Ishikawa (cell line): ENCODE measurements at regions not wholly inside any gene's neighbourhood (a gene's known extent, or its start where the extent isn't known, plus 50 kb on each side); places are given as distances from the start of the nearest gene placed in this dataset.

Source experiments
- CEBPB ChIP-seq: IDR thresholded peaks from 2 replicates; pipeline ENCODE4 v1.6.1; 2012
- CREB1 ChIP-seq: IDR thresholded peaks from 2 replicates; pipeline ENCODE4 v1.6.1; 2012; ENCODE audit warnings: low read depth
- EGR1 ChIP-seq: IDR thresholded peaks from 2 replicates; pipeline ENCODE4 v1.6.1; 2012
- EP300 ChIP-seq: IDR thresholded peaks from 2 replicates; pipeline ENCODE4 v1.6.1; 2012; ENCODE audit warnings: borderline replicate concordance
- FOXM1 ChIP-seq: IDR thresholded peaks from 2 replicates; pipeline ENCODE4 v1.6.1; 2012; ENCODE audit warnings: low read depth, borderline replicate concordance
- MAX ChIP-seq: IDR thresholded peaks from 2 replicates; pipeline ENCODE4 v1.6.1; 2012
- NFIC ChIP-seq: IDR thresholded peaks from 2 replicates; pipeline ENCODE4 v1.6.1; 2012
- RAD21 ChIP-seq: IDR thresholded peaks from 2 replicates; pipeline ENCODE4 v1.6.1; 2012; ENCODE audit warnings: low read depth
- REST ChIP-seq: IDR thresholded peaks from 2 replicates; pipeline ENCODE4 v1.6.1; 2012; ENCODE audit warnings: low read depth, mild to moderate bottlenecking
- TAF1 ChIP-seq: IDR thresholded peaks from 2 replicates; pipeline ENCODE4 v1.6.1; 2012; ENCODE audit warnings: low read depth, mild to moderate bottlenecking
- TCF12 ChIP-seq: IDR thresholded peaks from 2 replicates; pipeline ENCODE4 v1.6.1; 2012; ENCODE audit warnings: low read depth
- TEAD4 ChIP-seq: IDR thresholded peaks from 2 replicates; pipeline ENCODE4 v1.6.1; 2012
- USF1 ChIP-seq: IDR thresholded peaks from 2 replicates; pipeline ENCODE4 v1.6.1; 2012
- YY1 ChIP-seq: IDR thresholded peaks from 2 replicates; pipeline ENCODE4 v1.6.1; 2012; ENCODE audit warnings: low read depth
- ZBTB7A ChIP-seq: IDR thresholded peaks from 2 replicates; pipeline ENCODE4 v1.6.1; 2012; ENCODE audit warnings: low read depth

GRCh38 chr10:61580608-61581007 is 82.1 kb upstream of the CABCOCO1 start:
- TF ChIP-seq REST (no peak), NFIC (no peak), YY1 (no peak), MAX (no peak), CEBPB (no peak), FOXM1 (no peak), EP300 (no peak), ZBTB7A (no peak), USF1 (no peak), TAF1 (no peak), EGR1 (no peak), TEAD4 (no peak), CREB1 (no peak), RAD21 (no peak), TCF12 (no peak)

GRCh38 chr10:61567729-61568128 is 95.0 kb upstream of the CABCOCO1 start:
- TF ChIP-seq EP300: no peak
- TF ChIP-seq MAX: no peak
- TF ChIP-seq RAD21: no peak
- no peak for TF ChIP-seq YY1
- TF ChIP-seq EGR1: no peak
- no peak for TF ChIP-seq TEAD4
- TF ChIP-seq TCF12: no peak
- no peak for TF ChIP-seq ZBTB7A
- no peak for TF ChIP-seq NFIC

GRCh38 chr10:61565819-61566560 is 96.7 kb upstream of the CABCOCO1 start:
- TF ChIP-seq FOXM1 (no peak), MAX (no peak), NFIC (no peak), TEAD4 (no peak), REST (no peak), RAD21 (no peak), EGR1 (no peak), ZBTB7A (no peak), TCF12 (no peak), YY1 (no peak), EP300 (no peak), CEBPB (no peak), CREB1 (no peak), TAF1 (no peak), USF1 (no peak)

GRCh38 chr10:61564444-61564843 is 98.3 kb upstream of the CABCOCO1 start:
- TF ChIP-seq CEBPB (no peak), NFIC (no peak), EP300 (no peak)

- TF ChIP-seq REST (no peak), RAD21 (no peak), TAF1 (no peak), TCF12 (no peak), FOXM1 (no peak), YY1 (no peak), MAX (no peak), EP300 (no peak), NFIC (no peak), TEAD4 (no peak), EGR1 (no peak), CREB1 (no peak), ZBTB7A (no peak), CEBPB (no peak), USF1 (no peak)
Measured at GRCh38 chr10:61559615-61560014, 103.1 kb upstream of the CABCOCO1 start.
